Right lobe of liver (tissue), 4 donors: ENCODE measurements at regions not wholly inside any gene's neighbourhood (a gene's known extent, or its start where the extent isn't known, plus 50 kb on each side); places are given as distances from the start of the nearest gene placed in this dataset.

ENCODE experiments used
- CTCF ChIP-seq, 4 donors: fragments of 200-600 bp in 3 of 4; fragments of 450-650 bp in 1 of 4; IDR thresholded peaks; one replicate each; pipeline versions ENCODE4 v1.5.1 to v1.8.0; 2016 to 2022; ENCODE audit warnings: antibody characterized with exemption in 4 of 4, mild to moderate bottlenecking in 2 of 4
- POLR2A ChIP-seq: fragments of 450-650 bp; IDR thresholded peaks from one replicate; pipeline ENCODE4 v1.6.1; 2017; ENCODE audit warnings: antibody characterized with exemption, mild to moderate bottlenecking
- donor health status: DM: no; HTN: no; CAD: no.
- donor health status: DM: no; HTN: no; CAD: no.
- donor health status: DM: no; HTN: yes; CAD: no.

- TF ChIP-seq CTCF (IDR thresholded peaks at IDR 0.05) (no peak), POLR2A (no peak)
These were observed 269.3 kb downstream of the STIM2 start for GRCh38 chr4:27129871-27130366.
